ENCODE measurements at regions not wholly inside any gene's neighbourhood (a gene's known extent, or its start where the extent isn't known, plus 50 kb on each side); places are given as distances from the start of the nearest gene placed in this dataset.
"Not testable (repeated sequence)": the region's sequence is repeated elsewhere in the genome, so short reads cannot be mapped to it uniquely, and the experiment has no call there.

- no peak for DNase-seq
These were observed 346.7 kb downstream of the PAX1 start for GRCh38 chr20:22052025-22052650.

GRCh38 chr20:22045956-22046507 is 340.6 kb downstream of the PAX1 start:
- DNase-seq, result not testable (repeated sequence)

- DNase-seq, result no peak
These were observed 322.0 kb downstream of the PAX1 start for GRCh38 chr20:22027423-22027822.

- no peak for DNase-seq
These were observed 314.7 kb downstream of the PAX1 start for GRCh38 chr20:22020201-22020600.

GRCh38 chr20:22008456-22008855 is 303.0 kb downstream of the PAX1 start:
- no peak for DNase-seq

GRCh38 chr20:22006306-22006705 is 300.8 kb downstream of the PAX1 start:
- no peak for DNase-seq

GRCh38 chr20:22005535-22005934 is 300.1 kb downstream of the PAX1 start:
- no peak for DNase-seq

GRCh38 chr20:22004946-22005345 is 299.5 kb downstream of the PAX1 start:
- DNase-seq, result no peak

GRCh38 chr20:22003680-22004079 is 298.2 kb downstream of the PAX1 start:
- no peak for DNase-seq

- DNase-seq, result no peak
These were observed 296.4 kb downstream of the PAX1 start for GRCh38 chr20:22001886-22002285.

- DNase-seq, result no peak
These were observed 290.0 kb downstream of the PAX1 start for GRCh38 chr20:21995461-21995860.

- DNase-seq, result no peak
These were observed 288.7 kb downstream of the PAX1 start for GRCh38 chr20:21994203-21994602.

- DNase-seq, result no peak
These were observed 277.1 kb downstream of the PAX1 start for GRCh38 chr20:21982559-21982958.

- no peak for DNase-seq
These were observed 276.3 kb downstream of the PAX1 start for GRCh38 chr20:21981597-21982344.

GRCh38 chr20:21981179-21981578 is 275.7 kb downstream of the PAX1 start:
- DNase-seq, result no peak

- no peak for DNase-seq
These were observed 266.0 kb downstream of the PAX1 start for GRCh38 chr20:21971436-21971835.

GRCh38 chr20:21968486-21968885 is 263.0 kb downstream of the PAX1 start:
- DNase-seq, result no peak

- no peak for DNase-seq
These were observed 262.0 kb downstream of the PAX1 start for GRCh38 chr20:21967481-21967880.

- no peak for DNase-seq
These were observed 251.1 kb downstream of the PAX1 start for GRCh38 chr20:21956591-21956990.

- no peak for DNase-seq
These were observed 241.9 kb downstream of the PAX1 start for GRCh38 chr20:21947406-21947805.

- DNase-seq, result no peak
These were observed 238.8 kb downstream of the PAX1 start for GRCh38 chr20:21944227-21944626.

GRCh38 chr20:21941941-21942805 is 236.7 kb downstream of the PAX1 start:
- no peak for DNase-seq

- no peak for DNase-seq
These were observed 231.4 kb downstream of the PAX1 start for GRCh38 chr20:21936720-21937380.

Data from NCI-H226 (cell line).